ENCODE measurements at regions not wholly inside any gene's neighbourhood (a gene's known extent, or its start where the extent isn't known, plus 50 kb on each side); places are given as distances from the start of the nearest gene placed in this dataset.

GRCh38 chr18:51401912-51402311, 204.4 kb upstream of the MEX3C start:
- DNase-seq (ENCODE audit: low spot score), result no peak

GRCh38 chr18:51404620-51405019, 207.1 kb upstream of the MEX3C start:
- Histone ChIP-seq H3K79me2 (ENCODE audit: insufficient read depth, low read depth, low read length) (no peaks in the 10 kb centered on the region), H3K4me2 (ENCODE audit: low read length) (no peak overlapping the region), H3K27ac (ENCODE audit: low read depth, low read length, poor library complexity, severe bottlenecking) (no peak overlapping the region), H3K4me3 (ENCODE audit: low read depth, low read length, poor library complexity, severe bottlenecking) (no peak overlapping the region), H3K4me1 (ENCODE audit: insufficient read depth, low read length, poor library complexity, severe bottlenecking) (no peaks in the 10 kb centered on the region), H4K20me1 (ENCODE audit: insufficient read depth, low read length) (no peaks in the 10 kb centered on the region), H2AFZ (ENCODE audit: low read length) (no peak overlapping the region), H3K9me2 (ENCODE audit: insufficient read depth, low read length) (no peaks in the 10 kb centered on the region), H3K9me3 (ENCODE audit: low read length) (no peaks in the 10 kb centered on the region), H3K36me3 (ENCODE audit: insufficient read depth, low read length) (no peaks in the 10 kb centered on the region)
- no TSS peak for BruUV-seq (replicated peaks)
- DNase-seq (ENCODE audit: low spot score), result no peak
- ChIA-PET POLR2A (interaction anchor here (0.6 kb wide), 1 partner anchor 501 kb away, joined by 3 read pairs; no protein-coding TSS in a partner anchor), CTCF (ENCODE audit: unreplicated experiment) (interaction anchor here (0.6 kb wide), 1 partner anchor 88 kb away, joined by 3 read pairs; no protein-coding TSS in a partner anchor)
- no peak for TF ChIP-seq CTCF (conservative IDR thresholded peaks at IDR 0.05; ENCODE audit: low read length)
- TF ChIP-seq EZH2phosphoT487 (IDR thresholded peaks at IDR 0.05; ENCODE audit: borderline replicate concordance, low read depth, low read length), result no peak
- intact Hi-C loops (cut with micrococcal nuclease; ENCODE audit: unreplicated experiment), result no loop called here

More at GRCh38 chr18:51401912-51402311, 204.4 kb upstream of the MEX3C start:
- Histone ChIP-seq H3K9me2 (ENCODE audit: insufficient read depth, low read length) (no peaks in the 10 kb centered on the region), H3K79me2 (ENCODE audit: insufficient read depth, low read depth, low read length) (no peaks in the 10 kb centered on the region), H3K27ac (ENCODE audit: low read depth, low read length, poor library complexity, severe bottlenecking) (no peak overlapping the region), H3K4me1 (ENCODE audit: insufficient read depth, low read length, poor library complexity, severe bottlenecking) (no peaks in the 10 kb centered on the region), H3K36me3 (ENCODE audit: insufficient read depth, low read length) (no peaks in the 10 kb centered on the region), H3K4me2 (ENCODE audit: low read length) (no peak overlapping the region), H4K20me1 (ENCODE audit: insufficient read depth, low read length) (no peaks in the 10 kb centered on the region), H3K9me3 (ENCODE audit: low read length) (no peaks in the 10 kb centered on the region), H2AFZ (ENCODE audit: low read length) (no peak overlapping the region), H3K4me3 (ENCODE audit: low read depth, low read length, poor library complexity, severe bottlenecking) (no peak overlapping the region)
- POLR2A ChIA-PET, result no interaction called here
- CTCF ChIA-PET (ENCODE audit: unreplicated experiment), result no interaction called here
- intact Hi-C loops (cut with micrococcal nuclease; ENCODE audit: unreplicated experiment), result no loop called here
- BruUV-seq (replicated peaks), result no TSS peak
- TF ChIP-seq EZH2phosphoT487 (IDR thresholded peaks at IDR 0.05; ENCODE audit: borderline replicate concordance, low read depth, low read length) (no peak), CTCF (conservative IDR thresholded peaks at IDR 0.05; ENCODE audit: low read length) (no peak)

GRCh38 chr18:51405683-51406477, 208.4 kb upstream of the MEX3C start:
- intact Hi-C loops (cut with micrococcal nuclease; ENCODE audit: unreplicated experiment), result no loop called here
- CTCF ChIA-PET (ENCODE audit: unreplicated experiment), result interaction anchor here (0.6 kb wide), 1 partner anchor 22 kb away, joined by 4 read pairs; no protein-coding TSS in a partner anchor
- no peak overlapping the region for H3K27ac ChIP-seq (ENCODE audit: low read depth, low read length, poor library complexity, severe bottlenecking)

More at GRCh38 chr18:51405683-51406477, 208.4 kb upstream of the MEX3C start:
- BruUV-seq (replicated peaks), result no TSS peak
- no peaks in the 10 kb centered on the region for H3K9me2 ChIP-seq (ENCODE audit: insufficient read depth, low read length)
- H3K79me2 ChIP-seq (ENCODE audit: insufficient read depth, low read depth, low read length), result no peaks in the 10 kb centered on the region
- no peak overlapping the region for H2AFZ ChIP-seq (ENCODE audit: low read length)
- POLR2A ChIA-PET, result interaction anchor here (0.5 kb wide), 1 partner anchor 739 kb away, joined by 4 read pairs; no protein-coding TSS in a partner anchor
- no peaks in the 10 kb centered on the region for H3K4me1 ChIP-seq (ENCODE audit: insufficient read depth, low read length, poor library complexity, severe bottlenecking)
- TF ChIP-seq EZH2phosphoT487 (IDR thresholded peaks at IDR 0.05; ENCODE audit: borderline replicate concordance, low read depth, low read length) (no peak), CTCF (conservative IDR thresholded peaks at IDR 0.05; ENCODE audit: low read length) (no peak)
- H3K36me3 ChIP-seq (ENCODE audit: insufficient read depth, low read length), result no peaks in the 10 kb centered on the region
- no peak overlapping the region for H3K4me2 ChIP-seq (ENCODE audit: low read length)
- H3K4me3 ChIP-seq (ENCODE audit: low read depth, low read length, poor library complexity, severe bottlenecking), result no peak overlapping the region
- H3K9me3 ChIP-seq (ENCODE audit: low read length), result no peaks in the 10 kb centered on the region
- no peaks in the 10 kb centered on the region for H4K20me1 ChIP-seq (ENCODE audit: insufficient read depth, low read length)
- no peak for DNase-seq (ENCODE audit: low spot score)

Data from OCI-LY7 (cell line).